K562 (cell line): ENCODE measurements at regions not wholly inside any gene's neighbourhood (a gene's known extent, or its start where the extent isn't known, plus 50 kb on each side); places are given as distances from the start of the nearest gene placed in this dataset.
"Not testable (repeated sequence)": the region's sequence is repeated elsewhere in the genome, so short reads cannot be mapped to it uniquely, and the experiment has no call there.

Source experiments
- ATAC-seq: fragments of 200-7000 bp; cut with Tn5 transposase; 3 replicates; pipeline ENCODE4 v1.9.1; 2020; ENCODE audit warnings: moderate library complexity
- BruUV-seq: library from RNA; stranded (reverse); fragments of 400-500 nt; replicated peaks from 2 replicates; lab custom pipeline; 2021; lab: Mats Ljungman, UMichigan
- CTCF ChIA-PET: fragments of 300-600 bp; formaldehyde crosslinking; extraction: SDS; loops from one replicate; lab custom pipeline; 2021; ENCODE audit warnings: low intra/inter-chr PET ratio; lab: Yijun Ruan, JAX
- POLR2A ChIA-PET: fragments of 300-600, 350-650 bp; sonication (Branson Sonifier 250); formaldehyde crosslinking; extraction: SDS; loops from one replicate; lab custom pipeline; 2021; ENCODE audit warnings: antibody characterized with exemption, inconsistent platforms; lab: Yijun Ruan, JAX
- DNase-seq, 4 experiments: peaks; one replicate each; pipeline versions ENCODE4 v3.0.0 to v3.0.0-alpha.2; 2011 to 2018; ENCODE audit warnings: low spot score in 3 of 4, mixed read lengths in 3 of 4; ENCODE audit errors: extremely low read depth in 1 of 4
- FAIRE-seq: peaks from 2 replicates; lab custom pipeline; 2011; peaks lifted over from hg19 to GRCh38; lab: Jason Lieb, UNC
- H2AFZ ChIP-seq: 2 replicates; pipeline ENCODE4 v1.6.0; 2011; ENCODE audit warnings: low read depth, low read length, control low read depth, inconsistent platforms
- H3K27ac ChIP-seq: fragments of 200-600 bp; 3 replicates; pipeline ENCODE4 v1.8.0; 2011; ENCODE audit warnings: low read depth, mild to moderate bottlenecking, control low read depth, inconsistent platforms, low read length, moderate library complexity, mixed read lengths; ENCODE audit errors: extremely low read depth
- H3K27me3 ChIP-seq, 2 experiments: fragments of 300-600 bp in 1 of 2; 2 replicates in 1 of 2; 3 replicates in 1 of 2; pipeline versions ENCODE4 v1.6.0 to v1.8.0; 2011; ENCODE audit warnings: inconsistent platforms in 2 of 2, low read length in 2 of 2, mild to moderate bottlenecking in 1 of 2, mixed read lengths in 1 of 2, moderate library complexity in 1 of 2; ENCODE audit not compliant: control insufficient read depth in 2 of 2, insufficient read depth in 2 of 2
- H3K36me3 ChIP-seq: fragments of 300-600 bp; 3 replicates; pipeline ENCODE4 v1.8.0; 2011; ENCODE audit warnings: mild to moderate bottlenecking, low read length, inconsistent platforms; ENCODE audit not compliant: control insufficient read depth, insufficient read depth
- H3K4me1 ChIP-seq, 2 experiments: fragments of 200-600 bp in 1 of 2; replicated peaks in 1 of 2; 2 replicates in 1 of 2; 3 replicates in 1 of 2; pipeline versions ENCODE4 v1.5.1 to v1.8.0; 2011; ENCODE audit warnings: inconsistent platforms in 2 of 2, low read length in 2 of 2, mild to moderate bottlenecking in 1 of 2, mixed read lengths in 1 of 2, moderate library complexity in 1 of 2; ENCODE audit not compliant: control insufficient read depth in 2 of 2, insufficient read depth in 2 of 2
- H3K4me2 ChIP-seq: 2 replicates; pipeline ENCODE4 v1.6.1; 2011; ENCODE audit warnings: low read length, control low read depth, inconsistent platforms, mixed read lengths; ENCODE audit not compliant: insufficient read depth
- H3K4me3 ChIP-seq: fragments of 200-600 bp; sonication (generic), shearing (Covaris generic); 2 replicates; pipeline ENCODE4 v1.5.1; 2016; ENCODE audit warnings: control low read depth, inconsistent platforms
- H3K79me2 ChIP-seq: fragments of 200-600 bp; 3 replicates; pipeline ENCODE4 v1.8.0; 2011; ENCODE audit warnings: low read length, inconsistent platforms; ENCODE audit not compliant: control insufficient read depth, insufficient read depth
- H3K9ac ChIP-seq, 2 experiments: 2 replicates each; pipeline versions ENCODE4 v1.6.0 to v1.6.1; 2011; ENCODE audit warnings: low read depth in 2 of 2, low read length in 2 of 2, control low read depth in 1 of 2, inconsistent platforms in 1 of 2, mild to moderate bottlenecking in 1 of 2, mixed read lengths in 1 of 2; ENCODE audit not compliant: insufficient read depth in 1 of 2
- H3K9me1 ChIP-seq: one replicate; pipeline ENCODE4 v1.6.0; 2011; ENCODE audit warnings: inconsistent platforms, mild to moderate bottlenecking, low read length, moderate library complexity; ENCODE audit not compliant: control insufficient read depth, insufficient read depth
- H3K9me3 ChIP-seq: replicated peaks from 2 replicates; pipeline ENCODE4 v1.5.1; 2011; ENCODE audit warnings: low read depth, low read length, inconsistent platforms; ENCODE audit not compliant: control insufficient read depth, insufficient read depth
- H4K20me1 ChIP-seq: replicated peaks from 2 replicates; pipeline ENCODE4 v1.6.1; 2011; ENCODE audit warnings: low read length, inconsistent platforms, mixed read lengths; ENCODE audit not compliant: control insufficient read depth, insufficient read depth
- BMI1 ChIP-seq: fragments of 150-350 bp; IDR thresholded peaks from 2 replicates; pipeline ENCODE4 v1.6.1; 2014; ENCODE audit warnings: low read length
- DEAF1 ChIP-seq: fragments of 450-650 bp; formaldehyde crosslinking; IDR thresholded peaks from 2 replicates; pipeline ENCODE4 v1.4.0; 2020; ENCODE audit warnings: mild to moderate bottlenecking, moderate library complexity
- ETS2 ChIP-seq: IDR thresholded peaks from 2 replicates; pipeline ENCODE4 v1.6.1; 2016; ENCODE audit warnings: borderline replicate concordance, missing genetic modification characterization, mild to moderate bottlenecking, moderate library complexity, missing compliant biosample characterization; ENCODE audit not compliant: poor library complexity, severe bottlenecking
- MXI1 ChIP-seq: IDR thresholded peaks from 2 replicates; pipeline ENCODE4 v1.6.1; 2011; ENCODE audit warnings: low read depth, mild to moderate bottlenecking, improper control_type of control experiment, low read length
- POLR2B ChIP-seq: fragments of 450-650 bp; IDR thresholded peaks from 2 replicates; pipeline ENCODE4 v1.6.1; 2018; ENCODE audit warnings: low read depth; ENCODE audit not compliant: partially characterized antibody
- SMARCC2 ChIP-seq: fragments of 450-650 bp; IDR thresholded peaks from 2 replicates; pipeline ENCODE4 v1.6.1; 2017; ENCODE audit warnings: antibody characterized with exemption, moderate library complexity, mild to moderate bottlenecking, low read depth
- ZMIZ1 ChIP-seq, 2 experiments: fragments of 150-350 bp in 1 of 2; IDR thresholded peaks; 2 replicates each; pipeline ENCODE4 v1.6.1; 2012 to 2016; ENCODE audit warnings: low read depth in 2 of 2, low read length in 2 of 2, mild to moderate bottlenecking in 1 of 2, moderate library complexity in 1 of 2
- ZNF41 ChIP-seq: fragments of 250-450 bp; sonication (Bioruptor Pico); conservative IDR thresholded peaks from 2 replicates; pipeline ENCODE4 v1.4.0; 2020; ENCODE audit warnings: mild to moderate bottlenecking
- ZNF717 ChIP-seq: fragments of 250-450 bp; sonication (Bioruptor Pico); IDR thresholded peaks from 2 replicates; pipeline ENCODE4 v1.5.0; 2021
- ZNF76 ChIP-seq: fragments of 250-450 bp; sonication (Bioruptor Pico); IDR thresholded peaks from 2 replicates; pipeline ENCODE4 v1.4.0; 2020; ENCODE audit warnings: mild to moderate bottlenecking, moderate library complexity, borderline replicate concordance
- WGBS: fragments of 100-300 bp; shearing (Covaris generic); methylation state at CpG from one replicate; pipeline ENCODE4 v1.1.6; 2016; ENCODE audit warnings: low coverage, mixed read lengths; ENCODE audit not compliant: insufficient coverage; ENCODE audit errors: missing lambda C conversion rate; 5-methylcytosine and 5-hydroxymethylcytosine counted together
- in situ Hi-C: fragments of 300-500 bp; cut with MboI; formaldehyde crosslinking; loops from 4 replicates; pipeline ENCODE4 v1.15.0; 2018; ENCODE audit warnings: inconsistent platforms, mixed read lengths
- intact Hi-C: fragments of 100-400 bp; cut with micrococcal nuclease; formaldehyde crosslinking; loops from 2 replicates; pipeline ENCODE4 v1.14.2; 2022

DNA sequence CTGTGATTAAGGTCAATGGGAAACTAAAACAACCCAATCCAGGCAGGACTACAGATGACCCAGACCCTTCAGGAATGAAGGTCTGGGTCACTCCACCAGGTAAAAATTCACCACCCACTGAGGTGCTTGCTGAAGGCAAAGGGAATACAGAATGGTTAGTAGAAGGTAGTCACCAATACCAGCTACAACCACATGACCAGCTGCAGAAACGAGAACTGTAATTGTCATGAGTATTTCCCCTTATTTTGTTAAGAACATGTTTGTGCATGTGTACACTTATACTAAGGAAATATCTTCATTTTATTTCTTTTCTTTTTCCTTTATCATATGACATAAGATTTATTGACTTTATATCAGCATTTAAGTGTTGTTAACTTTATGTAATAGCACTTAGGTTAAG lies 126.1 kb upstream of the ZC3H12C start:
- H3K4me2 ChIP-seq, H3K9me3 ChIP-seq, H4K20me1 ChIP-seq, POLR2A ChIA-PET, BruUV-seq, H3K27me3 ChIP-seq, H2AFZ ChIP-seq, H3K4me3 ChIP-seq, H3K9ac ChIP-seq, ATAC-seq, H3K4me1 ChIP-seq, intact Hi-C loops, DNase-seq, H3K36me3 ChIP-seq, FAIRE-seq, CTCF ChIA-PET, H3K9me1 ChIP-seq, H3K79me2 ChIP-seq, H3K27ac ChIP-seq: not testable (repeated sequence)
- in situ Hi-C loops, result loop anchor here (25.0 kb wide), 1 partner anchor 395 kb away; no protein-coding TSS in a partner anchor
- 0% methylated on average over 1 of the region's 1 CpG for WGBS

DNA sequence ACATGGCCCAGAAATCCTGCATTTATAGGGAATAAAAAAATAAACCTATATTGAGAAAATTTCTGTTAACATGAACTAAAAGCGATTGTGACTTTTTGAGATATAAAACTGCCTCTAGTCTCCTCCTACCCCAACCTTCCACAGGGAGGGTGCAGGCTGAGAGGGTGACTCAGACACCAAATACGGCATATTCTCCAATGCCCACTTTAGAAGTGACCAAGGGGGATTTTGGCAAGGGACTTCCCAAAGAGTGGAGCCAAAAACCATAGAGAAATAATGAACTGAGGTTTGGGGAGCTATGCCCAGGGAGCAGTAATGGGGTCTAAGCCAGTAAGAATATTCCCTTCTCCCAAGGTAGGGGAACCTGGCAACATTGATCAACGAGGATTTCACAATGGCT lies 124.9 kb upstream of the ZC3H12C start:
- POLR2A ChIA-PET, result no interaction called here
- Histone ChIP-seq H2AFZ (no peak overlapping the region), H3K9ac (no peak overlapping the region), H3K4me2 (no peak overlapping the region), H3K4me1 (no peaks in the 10 kb centered on the region; a peak in 1 of 5 replicates), H3K36me3 (no peaks in the 10 kb centered on the region), H4K20me1 (no peaks in the 10 kb centered on the region), H3K27ac (no peak overlapping the region), H3K79me2 (no peaks in the 10 kb centered on the region), H3K4me3 (no peak overlapping the region), H3K9me1 (no peaks in the 10 kb centered on the region), H3K27me3 (no peaks in the 10 kb centered on the region), H3K9me3 (no peaks in the 10 kb centered on the region; the same call in 1 of the 2 replicates)
- FAIRE-seq, result no peak
- BruUV-seq, result no TSS peak
- intact Hi-C loops (no loop called here), in situ Hi-C loops (loop anchor here (25.0 kb wide), 1 partner anchor 394 kb away; no protein-coding TSS in a partner anchor)
- CTCF ChIA-PET, result interaction anchor here (0.7 kb wide), 1 partner anchor 1533 kb away, joined by 3 read pairs; no protein-coding TSS in a partner anchor
- 23% methylated on average over 3 of the region's 3 CpGs for WGBS
- no peak for TF ChIP-seq ETS2 (tag)
- TF ChIP-seq MXI1, result no peak
- TF ChIP-seq BMI1, result no peak
- no peak for TF ChIP-seq ZMIZ1 (IDR thresholded peaks at IDR 0.05; ENCODE audit: low read depth in 2 of 2, low read length in 2 of 2)
- TF ChIP-seq ZNF717 (CRISPR knock-in tag), result no peak
- TF ChIP-seq SMARCC2, result no peak
- TF ChIP-seq ZNF76 (CRISPR knock-in tag), result no peak
- TF ChIP-seq DEAF1 (CRISPR knock-in tag), result no peak
- no peak for TF ChIP-seq POLR2B
- no peak for TF ChIP-seq ZNF41 (CRISPR knock-in tag)
- DNase-seq, result no peak
- no peak for ATAC-seq
